HS-5 (cell line): ENCODE measurements at regions not wholly inside any gene's neighbourhood (a gene's known extent, or its start where the extent isn't known, plus 50 kb on each side); places are given as distances from the start of the nearest gene placed in this dataset.
A peak's percentile ranks its signal among the peaks of the same experiment; 100 is the strongest.
"Not testable (repeated sequence)": the region's sequence is repeated elsewhere in the genome, so short reads cannot be mapped to it uniquely, and the experiment has no call there.

ENCODE experiments used
- DNase-seq: peaks from one replicate; pipeline ENCODE4 v3.0.0-alpha.2; 2012; ENCODE audit warnings: low read depth

GRCh38 chr4:117811731-117812130 lies 222.6 kb upstream of the NDST3 start:
- no peak for DNase-seq

GRCh38 chr4:117814277-117815246 lies 219.7 kb upstream of the NDST3 start:
- no peak for DNase-seq

- no peak for DNase-seq
Measured at GRCh38 chr4:117817301-117817700, 217.0 kb upstream of the NDST3 start.

- DNase-seq: no peak
Measured at GRCh38 chr4:117821834-117822233, 212.5 kb upstream of the NDST3 start.

GRCh38 chr4:117823388-117823787 lies 210.9 kb upstream of the NDST3 start:
- DNase-seq: no peak

GRCh38 chr4:117825600-117825999 lies 208.7 kb upstream of the NDST3 start:
- DNase-seq: no peak

- no peak for DNase-seq
Measured at GRCh38 chr4:117831060-117831683, 203.1 kb upstream of the NDST3 start.

GRCh38 chr4:117835566-117835965 lies 198.7 kb upstream of the NDST3 start:
- no peak for DNase-seq

- DNase-seq: no peak
Measured at GRCh38 chr4:117844594-117844993, 189.7 kb upstream of the NDST3 start.

GRCh38 chr4:117845270-117845669 lies 189.0 kb upstream of the NDST3 start:
- no peak for DNase-seq

- DNase-seq: no peak
Measured at GRCh38 chr4:117847849-117848248, 186.4 kb upstream of the NDST3 start.

GRCh38 chr4:117868201-117868600 lies 166.1 kb upstream of the NDST3 start:
- no peak for DNase-seq

GRCh38 chr4:117873779-117874178 lies 160.5 kb upstream of the NDST3 start:
- DNase-seq: no peak

- no peak for DNase-seq
Measured at GRCh38 chr4:117874216-117874615, 160.1 kb upstream of the NDST3 start.

GRCh38 chr4:117889978-117890377 lies 144.3 kb upstream of the NDST3 start:
- DNase-seq: no peak

GRCh38 chr4:117893207-117893606 lies 141.1 kb upstream of the NDST3 start:
- no peak for DNase-seq

- DNase-seq: peak; percentile 61
Measured at GRCh38 chr4:117898496-117898895, 135.8 kb upstream of the NDST3 start.

- no peak for DNase-seq
Measured at GRCh38 chr4:117900832-117901231, 133.5 kb upstream of the NDST3 start.

GRCh38 chr4:117907646-117908045 lies 126.6 kb upstream of the NDST3 start:
- no peak for DNase-seq

- DNase-seq: no peak
Measured at GRCh38 chr4:117908306-117909207, 125.7 kb upstream of the NDST3 start.

GRCh38 chr4:117916728-117917127 lies 117.6 kb upstream of the NDST3 start:
- no peak for DNase-seq

- not testable (repeated sequence) for DNase-seq
Measured at GRCh38 chr4:117922311-117922710, 112.0 kb upstream of the NDST3 start.
